ENCODE measurements at regions not wholly inside any gene's neighbourhood (a gene's known extent, or its start where the extent isn't known, plus 50 kb on each side); places are given as distances from the start of the nearest gene placed in this dataset.

DNA sequence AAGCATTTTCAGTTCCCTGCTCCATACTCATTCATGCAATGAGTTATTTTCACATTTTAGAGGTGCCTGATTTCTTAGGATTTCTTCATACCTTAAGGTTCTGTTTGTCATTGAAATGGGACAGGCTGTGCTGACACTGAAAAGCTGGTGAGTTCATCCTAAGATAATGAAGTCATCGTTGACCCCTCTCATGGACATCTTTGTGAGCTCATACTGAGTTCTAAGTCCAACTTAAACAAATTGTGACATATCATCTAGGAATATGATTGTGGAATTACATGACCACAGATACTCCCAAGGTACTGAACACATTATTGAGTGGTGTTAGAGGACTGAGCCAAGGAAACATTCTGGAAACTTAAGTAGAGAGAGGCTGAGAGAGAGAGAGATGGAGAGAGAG, 224.8 kb upstream of the JAG1 start:
- no peak for DNase-seq (ENCODE audit: low read depth)
- TF ChIP-seq CTCF (conservative IDR thresholded peaks at IDR 0.05; ENCODE audit: low read depth, low read length), result no peak
- H3K4me3 ChIP-seq (ENCODE audit: low read length), result no peak overlapping the region

- no peak for TF ChIP-seq CTCF (conservative IDR thresholded peaks at IDR 0.05; ENCODE audit: low read depth, low read length)
- H3K4me3 ChIP-seq (ENCODE audit: low read length), result no peak overlapping the region
- no peak for DNase-seq (ENCODE audit: low read depth)
These were observed 228.4 kb upstream of the JAG1 start for GRCh38 chr20:10902174-10902573.

DNA sequence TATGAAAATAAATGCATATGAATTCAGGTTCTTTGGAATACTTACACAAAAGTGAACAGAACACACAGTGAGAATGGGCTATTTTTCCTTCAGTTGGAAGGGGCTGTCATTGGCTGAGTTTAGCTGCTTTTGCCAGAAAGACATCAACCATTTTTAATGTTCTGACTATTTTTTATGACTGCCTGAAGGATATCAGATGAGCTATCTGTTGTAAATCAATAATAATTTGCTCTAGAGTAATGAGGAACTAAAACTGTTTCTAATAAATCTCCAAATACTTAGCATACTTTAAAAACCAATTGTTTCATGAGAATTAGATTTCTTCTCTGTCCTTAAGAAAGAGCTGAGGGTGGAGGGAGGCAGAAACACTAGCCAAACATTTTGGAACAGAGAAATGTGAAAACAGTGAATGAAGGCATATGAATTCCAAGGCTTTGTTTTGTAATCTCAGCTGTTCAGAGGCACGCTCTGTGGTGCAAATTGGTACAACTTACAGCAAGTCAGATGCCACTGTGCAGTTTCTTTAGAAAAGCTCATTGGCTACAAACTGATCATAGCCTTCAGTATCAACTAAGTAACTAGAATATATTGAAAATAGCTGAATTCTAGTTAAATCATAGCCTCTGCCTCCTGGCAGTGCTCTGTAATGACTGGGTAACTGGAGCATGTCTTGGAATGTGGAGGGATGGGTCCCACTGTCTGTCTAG, 228.9 kb upstream of the JAG1 start:
- H3K4me3 ChIP-seq (ENCODE audit: low read length), result no peak overlapping the region
- no peak for TF ChIP-seq CTCF (conservative IDR thresholded peaks at IDR 0.05; ENCODE audit: low read depth, low read length)
- no peak for DNase-seq (ENCODE audit: low read depth)

DNA sequence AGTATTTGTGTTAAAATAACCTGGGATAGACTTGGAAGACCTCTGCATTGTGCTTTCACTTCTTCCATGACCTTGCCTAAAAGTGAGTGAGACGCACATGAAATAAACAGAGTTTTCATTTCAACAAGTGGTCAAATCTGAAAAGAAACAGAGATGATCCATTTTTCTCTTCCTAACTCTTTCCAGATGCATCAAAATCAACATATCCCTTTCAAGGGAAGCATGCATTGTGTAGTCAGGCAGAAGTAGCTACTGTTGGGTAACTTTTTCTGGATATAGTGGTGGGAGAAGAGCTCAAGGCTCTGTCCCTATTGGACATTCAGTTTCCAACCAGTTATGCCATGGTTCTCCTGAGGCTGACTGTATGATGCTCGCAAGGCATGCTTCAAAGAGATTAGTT, 233.0 kb upstream of the JAG1 start:
- no peak for DNase-seq (ENCODE audit: low read depth)
- TF ChIP-seq CTCF (conservative IDR thresholded peaks at IDR 0.05; ENCODE audit: low read depth, low read length), result no peak
- no peak overlapping the region for H3K4me3 ChIP-seq (ENCODE audit: low read length)

- DNase-seq (ENCODE audit: low read depth), result no peak
- H3K4me3 ChIP-seq (ENCODE audit: low read length), result no peak overlapping the region
- no peak for TF ChIP-seq CTCF (conservative IDR thresholded peaks at IDR 0.05; ENCODE audit: low read depth, low read length)
These were observed 236.0 kb upstream of the JAG1 start for GRCh38 chr20:10909803-10910202.

- DNase-seq (ENCODE audit: low read depth), result no peak
- H3K4me3 ChIP-seq (ENCODE audit: low read length), result no peak overlapping the region
- TF ChIP-seq CTCF (conservative IDR thresholded peaks at IDR 0.05; ENCODE audit: low read depth, low read length), result no peak
These were observed 236.9 kb upstream of the JAG1 start for GRCh38 chr20:10910535-10911178.

DNA sequence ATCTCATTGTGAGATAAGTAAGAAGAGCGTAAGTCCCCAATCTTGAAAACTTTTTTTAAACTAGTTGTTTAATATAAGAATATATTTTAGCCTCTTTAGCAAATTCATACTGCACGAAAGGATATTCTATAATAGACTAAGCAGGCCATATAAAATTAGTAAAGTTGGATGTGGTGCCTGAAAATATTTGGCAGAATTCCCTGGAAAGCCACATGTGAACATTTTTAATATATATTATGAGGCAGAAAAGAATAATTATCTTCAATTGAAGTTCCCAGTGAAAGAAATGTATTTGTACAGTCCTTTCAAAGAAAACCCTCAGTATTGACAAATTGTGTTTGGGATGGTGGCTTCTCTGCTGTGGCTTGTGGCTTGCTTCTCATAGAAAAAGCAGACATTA, 237.5 kb upstream of the JAG1 start:
- no peak overlapping the region for H3K4me3 ChIP-seq (ENCODE audit: low read length)
- no peak for DNase-seq (ENCODE audit: low read depth)
- no peak for TF ChIP-seq CTCF (conservative IDR thresholded peaks at IDR 0.05; ENCODE audit: low read depth, low read length)
